Ascending aorta (tissue), 2 donors: ENCODE measurements at regions not wholly inside any gene's neighbourhood (a gene's known extent, or its start where the extent isn't known, plus 50 kb on each side); places are given as distances from the start of the nearest gene placed in this dataset.

Experiments used
- DNase-seq, 2 donors: peaks; one replicate each; pipeline ENCODE4 v3.0.0-alpha.2; 2019; ENCODE audit warnings: low spot score in 2 of 2
- H3K27ac ChIP-seq, 2 donors: fragments of 200-600 bp; sonication (generic); one replicate each; pipeline ENCODE4 v1.5.1; 2016 to 2017; ENCODE audit warnings: mild to moderate bottlenecking in 1 of 2
- H3K27me3 ChIP-seq: fragments of 200-600 bp; sonication (generic); one replicate; pipeline ENCODE4 v1.5.1; 2017
- H3K36me3 ChIP-seq, 2 donors: fragments of 200-600 bp; sonication (generic); one replicate each; pipeline ENCODE4 v1.5.1; 2016
- H3K4me1 ChIP-seq, 2 donors: fragments of 200-600 bp; sonication (generic); one replicate each; pipeline ENCODE4 v1.5.1; 2016 to 2017; ENCODE audit warnings: mild to moderate bottlenecking in 1 of 2
- H3K4me3 ChIP-seq, 2 donors: fragments of 200-600 bp; sonication (generic); one replicate each; pipeline ENCODE4 v1.5.1; 2016 to 2017; ENCODE audit warnings: mild to moderate bottlenecking in 1 of 2
- H3K9me3 ChIP-seq, 2 donors: fragments of 200-600 bp; sonication (generic); one replicate each; pipeline ENCODE4 v1.5.1; 2016
- CTCF ChIP-seq, 3 experiments: fragments of 200-600 bp in 2 of 3; fragments of 450-650 bp in 1 of 3; sonication (generic) in 2 of 3; IDR thresholded peaks; one replicate each; pipeline ENCODE4 v1.5.1; 2016 to 2019; ENCODE audit warnings: antibody characterized with exemption in 3 of 3, mild to moderate bottlenecking in 1 of 3, moderate library complexity in 1 of 3
- intact Hi-C: fragments of 100-400 bp; cut with DNase I; formaldehyde crosslinking; loops from one replicate; pipeline ENCODE4 v1.15.1; 2023

- no peaks in the 10 kb centered on the region for H3K4me1 ChIP-seq
- no peak for TF ChIP-seq CTCF (IDR thresholded peaks at IDR 0.05)
- intact Hi-C loops, result no loop called here
These were observed 839.3 kb upstream of the WWC1 start for GRCh38 chr5:167452136-167452535.

GRCh38 chr5:167453246-167454030 is 838.0 kb upstream of the WWC1 start:
- Histone ChIP-seq H3K4me1 (no peaks in the 10 kb centered on the region), H3K27me3 (no peaks in the 10 kb centered on the region), H3K9me3 (no peaks in the 10 kb centered on the region), H3K4me3 (no peak overlapping the region), H3K27ac (no peak overlapping the region), H3K36me3 (no peaks in the 10 kb centered on the region)
- TF ChIP-seq CTCF (IDR thresholded peaks at IDR 0.05), result no peak
- intact Hi-C loops, result no loop called here
- DNase-seq, result no peak

More at GRCh38 chr5:167452136-167452535, 839.3 kb upstream of the WWC1 start:
- Histone ChIP-seq H3K36me3 (no peaks in the 10 kb centered on the region), H3K27me3 (no peaks in the 10 kb centered on the region), H3K9me3 (no peaks in the 10 kb centered on the region), H3K4me3 (no peak overlapping the region), H3K27ac (no peak overlapping the region)
- no peak for DNase-seq

- Histone ChIP-seq H3K4me1 (no peaks in the 10 kb centered on the region), H3K27ac (no peak overlapping the region), H3K4me3 (no peak overlapping the region), H3K9me3 (no peaks in the 10 kb centered on the region), H3K36me3 (no peaks in the 10 kb centered on the region), H3K27me3 (no peaks in the 10 kb centered on the region)
- intact Hi-C loops, result no loop called here
- TF ChIP-seq CTCF (IDR thresholded peaks at IDR 0.05), result no peak
- no peak for DNase-seq
These were observed 833.0 kb upstream of the WWC1 start for GRCh38 chr5:167458412-167458811.

GRCh38 chr5:167460449-167461020 is 830.9 kb upstream of the WWC1 start:
- Histone ChIP-seq H3K27me3 (no peaks in the 10 kb centered on the region), H3K9me3 (no peaks in the 10 kb centered on the region), H3K4me1 (no peaks in the 10 kb centered on the region), H3K36me3 (no peaks in the 10 kb centered on the region), H3K27ac (no peak overlapping the region), H3K4me3 (no peak overlapping the region)
- no peak for TF ChIP-seq CTCF (IDR thresholded peaks at IDR 0.05)
- DNase-seq, result no peak
- intact Hi-C loops, result no loop called here

GRCh38 chr5:167463939-167464338 is 827.5 kb upstream of the WWC1 start:
- no peaks in the 10 kb centered on the region for H3K4me1 ChIP-seq
- no peak for TF ChIP-seq CTCF (IDR thresholded peaks at IDR 0.05)

More at GRCh38 chr5:167463939-167464338, 827.5 kb upstream of the WWC1 start:
- Histone ChIP-seq H3K27me3 (no peaks in the 10 kb centered on the region), H3K4me3 (no peak overlapping the region), H3K36me3 (no peaks in the 10 kb centered on the region), H3K9me3 (no peaks in the 10 kb centered on the region), H3K27ac (no peak overlapping the region)
- DNase-seq, result no peak
- intact Hi-C loops, result no loop called here
